Amniotic epithelial cell (primary cell): ENCODE measurements at regions not wholly inside any gene's neighbourhood (a gene's known extent, or its start where the extent isn't known, plus 50 kb on each side); places are given as distances from the start of the nearest gene placed in this dataset.
"Not testable (repeated sequence)": the region's sequence is repeated elsewhere in the genome, so short reads cannot be mapped to it uniquely, and the experiment has no call there.

Source experiments
- DNase-seq: peaks from one replicate; pipeline ENCODE4 v3.0.0-alpha.2; 2010; ENCODE audit warnings: low read depth

DNA sequence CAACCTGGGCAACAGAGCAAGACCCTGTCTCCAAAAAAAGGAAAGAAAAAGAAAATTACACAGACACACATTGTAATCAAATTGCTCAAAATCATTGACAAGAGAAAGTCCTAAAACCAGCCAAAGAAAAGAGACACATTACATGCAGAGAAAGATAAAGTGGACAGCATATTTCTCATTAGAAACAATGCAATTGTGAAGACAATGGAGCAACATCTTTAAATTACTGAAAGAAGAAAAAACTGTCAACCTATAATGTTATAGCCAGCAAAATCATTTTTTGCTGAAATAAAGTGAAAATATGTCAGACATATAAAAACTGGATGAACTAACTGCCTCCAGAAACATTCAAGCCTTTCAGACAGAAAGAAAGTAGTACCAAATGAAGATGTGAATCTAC is 120.6 kb downstream of the TMEM167A start:
- no peak for DNase-seq

DNA sequence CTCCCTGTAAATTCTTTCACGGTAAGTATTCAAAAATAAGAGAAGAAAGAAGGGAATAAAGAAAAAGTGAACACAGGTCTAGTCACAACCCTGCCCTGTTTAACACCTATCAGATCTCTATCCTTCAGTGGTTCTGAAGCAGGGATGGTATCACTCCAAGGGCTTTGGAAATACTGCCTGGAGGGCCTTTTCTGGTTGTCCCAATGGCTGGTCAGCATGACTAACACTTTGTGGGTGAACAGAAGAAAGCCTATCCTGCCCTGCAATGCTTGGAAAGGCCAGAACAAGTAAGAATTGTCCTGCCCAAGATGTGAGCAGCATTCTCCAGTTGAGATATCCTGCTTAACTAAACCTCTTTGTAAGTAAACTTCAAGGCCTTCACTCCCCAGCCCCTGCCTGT is 124.9 kb downstream of the TMEM167A start:
- DNase-seq, result no peak

DNA sequence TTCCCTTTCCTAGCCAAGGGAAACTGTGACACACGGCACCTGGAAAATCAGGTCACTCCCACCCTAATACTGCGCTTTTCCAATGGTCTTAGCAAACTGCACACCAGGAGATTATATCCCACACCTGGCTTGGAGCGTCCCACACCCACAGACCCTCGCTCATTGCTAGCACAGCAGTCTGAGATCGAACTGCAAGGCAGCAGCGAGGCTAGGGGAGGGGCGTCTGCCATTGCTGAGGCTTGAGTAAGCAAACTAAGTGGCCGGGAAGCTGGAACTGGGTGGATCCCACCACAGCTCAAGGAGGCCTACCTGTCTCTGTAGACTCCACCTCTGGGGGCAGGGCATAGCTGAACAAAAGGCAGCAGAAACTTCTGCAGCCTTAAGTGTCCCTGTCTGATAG is 132.9 kb downstream of the TMEM167A start:
- not testable (repeated sequence) for DNase-seq

DNA sequence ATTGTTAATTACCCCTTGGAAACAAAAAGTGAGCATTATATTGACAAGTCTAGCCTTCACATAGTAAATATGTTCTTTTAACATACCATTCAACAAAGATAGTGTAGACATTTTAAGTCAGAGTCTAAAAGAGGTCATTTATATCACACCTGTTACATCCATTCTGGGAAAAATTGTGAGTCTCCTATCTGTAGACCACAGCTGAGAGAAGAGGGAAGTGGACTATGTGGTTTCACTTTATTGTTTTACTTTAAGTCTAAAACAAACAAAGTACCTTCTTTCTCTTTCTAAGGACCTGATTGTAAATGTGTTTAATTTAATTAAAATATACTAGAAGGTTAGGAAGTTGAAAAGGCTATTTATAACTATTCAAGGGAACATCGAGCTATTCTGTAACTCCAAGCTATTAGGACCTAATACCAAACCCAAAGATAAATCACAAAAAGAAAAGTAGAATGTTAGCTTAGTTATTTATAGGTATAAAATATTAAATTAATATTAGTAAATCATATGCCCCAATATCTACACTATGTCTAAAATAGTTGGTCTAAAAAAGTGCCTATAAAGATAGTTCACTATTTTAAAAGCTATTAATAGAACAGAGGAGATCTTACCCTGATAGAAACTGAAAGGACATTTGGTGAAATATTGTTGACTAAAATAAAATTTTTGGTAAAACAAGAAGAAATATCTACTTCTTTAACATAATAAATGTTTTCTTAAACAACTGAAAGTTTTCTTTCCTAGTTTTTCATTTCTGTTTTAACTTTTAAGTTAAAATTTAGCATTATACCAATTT is 134.9 kb downstream of the TMEM167A start:
- no peak for DNase-seq

DNA sequence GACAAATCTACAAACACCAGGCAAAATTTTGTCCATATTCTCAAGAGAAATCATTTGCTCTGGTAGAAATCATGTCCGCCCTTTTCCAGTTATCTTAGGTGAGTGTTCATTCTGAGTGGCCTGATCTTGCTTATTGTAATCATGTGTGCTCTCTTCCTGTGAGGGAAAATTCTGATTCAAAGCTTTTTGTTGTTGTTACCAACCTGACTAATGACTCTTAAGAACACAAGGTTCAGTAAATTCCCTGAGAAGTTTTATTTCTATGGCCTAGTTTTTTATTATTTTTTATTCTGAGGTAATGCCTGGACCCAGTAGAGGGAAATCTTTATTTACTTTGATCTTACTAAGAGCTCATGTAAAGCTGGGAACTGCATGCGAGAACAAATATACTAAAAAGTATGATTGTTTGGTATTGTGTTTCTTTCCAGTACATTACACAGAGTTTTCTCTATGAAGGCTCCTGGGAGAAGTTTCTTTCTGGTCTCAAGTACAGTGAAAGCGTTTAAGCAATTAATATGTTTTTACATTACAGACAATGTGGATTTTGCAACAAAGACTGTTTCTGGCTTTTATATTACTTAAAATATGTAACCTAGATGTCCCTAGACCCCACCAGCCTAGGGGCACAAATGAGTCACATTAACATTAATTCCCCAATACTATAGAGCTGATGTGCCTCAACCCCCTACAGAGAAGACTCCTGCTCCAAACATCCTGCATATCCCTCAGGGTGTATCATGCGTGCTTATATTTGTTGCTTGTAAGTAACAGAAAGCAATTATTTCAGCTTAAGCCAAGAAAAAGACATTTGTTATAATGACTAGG is 138.1 kb downstream of the TMEM167A start:
- DNase-seq, result no peak

DNA sequence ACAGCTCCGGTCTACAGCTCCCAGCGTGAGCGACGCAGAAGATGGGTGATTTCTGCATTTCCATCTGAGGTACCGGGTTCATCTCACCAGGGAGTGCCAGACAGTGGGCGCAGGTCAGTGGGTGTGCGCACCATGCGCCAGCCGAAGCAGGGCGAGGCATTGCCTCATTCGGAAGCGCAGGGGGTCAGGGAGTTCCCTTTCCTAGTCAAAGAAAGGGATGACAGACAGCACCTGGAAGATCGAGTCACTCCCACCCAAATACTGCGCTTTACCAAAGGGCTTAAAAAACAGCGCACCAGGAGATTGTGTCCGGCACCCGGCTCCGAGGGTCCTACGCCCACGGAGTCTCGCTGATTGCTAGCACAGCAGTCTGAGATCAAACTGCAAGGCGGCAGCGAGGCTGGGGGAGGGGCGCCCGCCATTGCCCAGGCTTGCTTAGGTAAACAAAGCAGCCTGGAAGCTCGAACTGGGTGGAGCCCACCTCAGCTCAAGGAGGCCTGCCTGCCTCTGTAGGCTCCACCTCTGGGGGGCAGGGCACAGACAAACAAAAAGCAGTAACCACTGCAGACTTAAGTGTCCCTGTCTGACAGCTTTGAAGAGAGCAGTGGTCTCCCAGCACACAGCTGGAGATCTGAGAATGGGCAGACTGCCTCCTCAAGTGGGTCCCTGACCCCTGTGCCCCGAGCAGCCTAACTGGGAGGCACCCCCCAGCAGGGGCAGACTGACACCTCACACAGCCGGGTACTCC is 144.5 kb downstream of the TMEM167A start:
- not testable (repeated sequence) for DNase-seq

DNA sequence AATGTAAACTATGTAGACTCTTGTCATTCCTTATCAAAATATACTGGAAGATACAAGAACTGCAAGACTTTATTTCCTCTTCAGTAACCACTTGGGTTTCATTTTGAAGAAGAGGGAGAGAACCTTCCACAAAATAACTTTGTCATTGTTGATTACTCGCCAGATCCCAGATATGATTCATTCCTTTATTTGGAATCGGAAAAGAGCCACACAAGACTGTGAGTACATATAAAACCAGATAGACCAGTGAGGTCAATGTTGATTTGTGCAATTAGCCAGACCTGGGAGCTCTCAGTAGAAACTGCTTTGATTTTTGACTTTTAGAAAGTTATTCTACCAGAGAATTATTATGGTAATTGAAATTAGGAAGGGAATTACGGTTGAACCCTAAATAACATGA is 146.1 kb downstream of the TMEM167A start:
- no peak for DNase-seq

DNA sequence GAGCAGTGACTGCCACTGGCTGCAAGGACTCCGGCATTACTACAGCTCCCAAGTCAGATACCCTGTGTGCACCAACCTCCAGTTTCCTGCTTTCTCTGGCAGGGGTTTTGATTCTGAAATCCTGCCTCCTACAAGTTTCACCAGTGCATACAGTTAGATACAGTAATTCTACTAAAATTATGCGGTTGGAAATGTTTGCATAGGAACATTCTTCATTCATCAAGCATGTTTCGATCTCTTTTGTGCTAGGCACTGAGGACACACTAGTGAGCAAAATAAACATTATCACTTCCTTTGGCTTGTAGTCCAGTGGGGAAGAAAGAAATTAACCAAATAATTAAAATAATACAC is 152.2 kb downstream of the TMEM167A start:
- DNase-seq, result peak; percentile 3

DNA sequence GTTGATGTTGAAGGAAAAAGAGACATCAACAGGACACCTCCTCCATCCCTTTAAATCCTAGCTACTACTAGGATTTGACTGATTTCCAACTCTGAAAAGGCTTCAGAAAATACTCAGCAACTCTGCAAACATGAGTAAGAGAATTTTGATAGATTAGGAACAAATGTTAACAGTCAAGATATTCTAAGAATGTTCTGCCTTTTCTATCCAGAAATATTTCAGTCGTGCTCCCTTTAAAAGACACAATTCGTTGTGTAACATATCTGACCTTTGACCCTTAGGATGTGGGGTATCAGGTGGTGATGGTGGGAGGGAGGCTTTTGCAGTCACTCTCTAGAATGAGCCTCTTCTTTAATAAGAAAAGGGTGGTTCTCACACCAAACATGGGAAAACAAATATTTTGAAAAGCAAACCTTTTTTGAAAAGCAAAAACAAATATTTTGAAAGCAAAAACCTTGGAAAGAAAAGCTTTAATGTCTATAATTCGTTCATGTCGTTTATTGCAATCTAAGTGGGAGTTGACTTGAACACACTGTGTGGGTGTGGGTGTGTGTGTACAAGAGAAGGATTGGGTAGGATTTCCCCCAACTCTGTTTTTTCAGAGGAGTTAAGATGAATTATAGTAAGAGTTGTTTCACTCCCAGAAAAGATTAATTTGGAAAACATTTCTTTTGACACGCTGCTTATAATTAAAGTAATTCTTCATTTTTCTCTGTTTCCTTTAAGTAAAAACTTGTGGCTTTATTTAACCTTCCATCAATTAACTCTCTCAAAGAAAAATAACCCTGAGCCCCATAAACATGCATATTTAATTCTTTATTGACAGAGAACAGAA is 152.8 kb downstream of the TMEM167A start:
- peak; percentile 11 for DNase-seq

DNA sequence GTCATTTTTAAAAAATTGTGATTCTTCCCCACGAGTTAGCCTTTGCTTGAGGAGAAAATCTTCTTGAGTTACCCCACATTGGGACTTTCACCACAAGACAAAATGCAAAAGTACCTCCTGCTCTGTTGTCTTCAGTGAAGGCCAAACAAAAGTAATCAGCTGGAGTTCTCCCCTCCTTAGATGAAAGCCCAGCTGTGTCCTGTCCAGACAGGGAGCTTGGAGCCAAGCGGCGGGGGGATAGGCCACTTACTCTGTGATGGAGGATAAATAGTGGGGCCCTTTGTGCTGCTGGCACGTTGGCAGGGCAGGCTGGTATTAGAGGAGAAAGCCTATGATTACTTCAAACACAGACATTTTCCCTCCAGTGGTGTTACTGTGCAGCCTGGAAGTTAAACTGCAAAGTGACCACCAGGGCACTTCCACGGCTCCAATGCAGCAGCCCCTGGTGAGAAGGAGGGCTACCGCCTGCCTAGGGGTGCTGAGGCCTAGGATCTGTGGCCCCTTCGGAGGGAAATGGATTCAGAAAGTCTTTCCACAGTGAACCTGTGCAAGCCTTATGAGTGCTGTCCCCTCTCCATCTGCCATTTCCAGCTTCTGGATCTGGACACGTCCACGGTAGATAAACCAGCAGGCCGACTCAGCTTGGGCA is 155.0 kb downstream of the TMEM167A start:
- DNase-seq, result no peak

DNA sequence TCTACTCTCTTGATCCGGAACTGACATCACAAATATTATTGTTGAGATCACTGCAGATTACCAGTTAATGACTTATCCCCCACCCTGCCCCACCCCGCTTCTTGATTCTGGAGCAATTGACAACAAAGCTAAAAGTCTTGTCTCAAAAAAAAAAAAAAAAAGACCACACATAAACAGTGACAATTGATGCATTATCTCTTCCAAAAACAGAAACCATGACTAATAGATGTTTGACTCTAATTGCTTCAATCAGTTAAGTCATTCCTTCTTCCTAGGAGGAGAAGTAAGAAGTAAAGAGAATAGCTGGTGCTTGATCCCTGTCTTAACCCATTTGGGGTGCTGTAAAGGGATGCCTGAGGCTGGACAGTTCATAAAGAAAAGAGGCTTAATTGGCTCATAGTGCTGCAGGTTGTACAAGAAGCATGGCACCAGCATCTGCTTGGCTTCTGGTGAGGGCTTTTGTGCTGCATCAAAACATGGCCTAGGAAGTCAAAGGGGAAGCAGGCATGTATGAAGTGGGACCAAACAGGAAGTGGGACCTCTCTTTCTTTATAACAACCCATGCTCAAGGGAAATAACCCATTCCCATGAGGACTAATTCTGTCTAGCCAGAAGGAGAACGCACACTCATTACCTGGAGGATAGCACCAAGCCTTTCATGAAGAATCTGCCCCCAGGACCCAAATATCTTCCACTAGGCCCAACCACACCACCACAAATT is 158.7 kb downstream of the TMEM167A start:
- peak; percentile 15 for DNase-seq

DNA sequence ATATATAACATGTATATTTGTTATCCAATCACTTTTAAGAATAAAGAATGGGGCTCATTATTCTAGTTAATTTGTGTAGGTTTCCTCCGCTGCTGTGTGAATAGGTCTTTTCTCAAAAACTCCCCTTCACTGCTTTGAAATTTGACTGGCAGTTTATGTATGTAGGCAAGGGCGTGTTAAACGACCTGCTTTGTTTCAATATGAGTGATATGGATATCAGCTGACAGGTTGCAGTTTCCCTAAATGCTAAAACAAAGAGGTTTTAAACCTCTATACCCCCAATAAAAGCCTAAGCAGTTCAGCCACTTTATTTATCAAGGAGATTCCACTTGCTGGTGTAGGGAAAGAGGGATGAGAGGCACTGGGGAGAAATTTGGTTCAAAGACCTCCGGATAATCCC is 159.6 kb downstream of the TMEM167A start:
- DNase-seq, result no peak

DNA sequence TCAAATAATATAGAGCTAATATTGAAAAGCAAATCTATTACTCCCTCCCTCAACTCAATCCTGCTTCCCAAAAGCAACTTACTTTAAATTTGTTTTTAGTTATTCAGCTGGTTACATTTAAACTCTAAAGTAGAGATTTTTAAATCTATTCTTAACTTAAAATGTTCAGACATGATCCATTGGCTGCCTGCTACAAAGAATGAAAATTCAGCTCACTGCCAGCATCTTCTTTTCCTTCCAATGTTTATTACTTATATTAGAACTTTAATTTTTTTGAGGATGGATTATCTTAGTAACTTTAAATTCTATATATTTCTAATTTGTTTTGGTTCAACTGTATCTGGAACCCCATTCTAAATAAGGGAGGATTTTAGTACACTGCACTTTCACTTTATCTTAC is 163.2 kb downstream of the TMEM167A start:
- no peak for DNase-seq

DNA sequence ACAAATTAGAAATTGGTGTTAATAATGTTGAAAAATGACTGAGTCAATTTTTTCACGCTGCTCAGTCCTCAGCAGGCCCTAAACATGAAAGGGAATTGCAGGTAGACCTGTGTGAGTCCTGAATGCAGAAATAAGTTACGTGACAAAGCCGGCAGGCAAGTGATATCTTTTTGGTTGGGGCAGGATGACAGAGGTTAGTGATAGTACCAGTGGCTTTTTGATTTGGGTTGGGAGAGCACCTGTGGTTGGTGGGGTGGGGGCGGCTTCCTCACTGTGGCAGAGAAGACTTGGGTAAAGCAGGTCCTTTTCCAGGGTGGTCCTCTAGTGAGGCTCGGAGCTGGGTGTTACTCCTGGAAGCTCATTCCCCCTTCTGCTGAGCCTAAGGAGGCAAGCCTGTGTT is 164.7 kb downstream of the TMEM167A start:
- no peak for DNase-seq

DNA sequence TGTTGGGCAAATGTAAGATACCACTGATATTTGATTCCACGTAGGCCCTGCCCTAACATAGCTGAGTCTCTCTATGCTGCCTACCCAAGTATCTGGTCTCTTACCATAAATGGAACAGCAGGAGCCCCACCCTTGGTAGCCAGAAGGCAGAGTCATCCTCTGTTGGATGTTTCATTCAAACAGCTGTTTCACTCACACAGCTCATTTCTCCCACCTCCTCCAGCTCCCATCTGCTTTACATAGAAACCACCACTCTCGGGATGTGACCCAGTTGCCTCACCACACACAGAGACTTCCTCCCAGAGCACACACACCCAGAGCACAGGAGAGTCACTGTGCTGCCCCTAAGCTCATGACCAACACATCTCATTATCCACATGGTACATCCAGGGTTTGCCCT is 165.3 kb downstream of the TMEM167A start:
- no peak for DNase-seq

DNA sequence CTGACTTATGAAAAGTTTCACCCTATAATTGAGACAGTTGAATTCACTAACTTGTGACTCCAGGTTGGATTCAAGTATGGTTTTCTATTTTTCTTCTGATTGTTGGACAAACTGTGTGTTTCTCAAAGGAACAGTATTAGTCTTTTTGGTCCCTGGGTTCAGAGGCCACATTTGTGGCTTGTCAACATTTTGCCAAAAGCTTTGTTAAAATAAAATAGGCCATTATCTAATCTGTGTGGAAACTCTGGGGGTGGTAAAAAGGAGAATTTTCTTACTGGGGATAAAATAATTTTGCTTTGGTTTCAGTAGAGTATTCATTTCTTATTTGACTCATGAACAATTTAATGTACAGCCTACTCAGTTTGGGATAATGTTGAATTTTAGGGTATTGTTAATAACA is 166.3 kb downstream of the TMEM167A start:
- DNase-seq, result no peak

DNA sequence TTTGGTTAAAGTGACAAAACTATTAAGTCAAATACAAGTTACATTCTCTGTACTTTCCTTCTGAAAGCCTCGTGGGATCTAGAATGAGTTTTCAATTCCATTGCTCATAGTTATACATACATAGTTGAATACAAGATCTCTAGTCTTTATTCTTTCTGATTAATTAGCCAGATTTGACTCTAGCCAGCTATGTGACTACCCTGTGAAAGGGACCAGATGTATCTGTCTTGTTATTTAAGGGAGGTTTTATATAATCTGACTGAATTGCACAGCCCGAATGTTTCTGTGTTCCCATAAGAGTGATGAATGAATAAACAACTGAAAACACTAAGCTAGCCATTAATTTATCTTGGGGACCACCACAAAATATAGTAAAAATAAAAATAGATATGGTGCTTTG is 166.7 kb downstream of the TMEM167A start:
- no peak for DNase-seq

DNA sequence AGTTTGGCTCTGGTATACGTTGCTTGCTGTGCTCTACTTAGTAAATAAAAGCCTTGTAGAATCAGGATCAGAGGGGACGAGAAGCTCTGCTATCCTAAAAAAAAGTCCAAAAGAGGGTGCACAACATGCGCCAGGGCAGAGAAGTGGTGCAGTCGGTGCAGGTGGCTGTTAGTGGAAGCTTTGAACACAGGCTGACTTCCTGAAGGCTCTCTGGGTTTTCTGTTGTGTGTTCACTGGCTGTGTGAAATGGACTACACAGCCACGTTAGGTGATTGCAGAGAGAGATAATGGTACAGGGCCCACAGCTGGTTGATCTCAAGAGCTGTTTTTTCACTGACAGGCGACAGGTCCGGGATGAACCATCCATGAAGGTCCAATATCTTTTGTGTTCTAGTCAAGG is 167.4 kb downstream of the TMEM167A start:
- no peak for DNase-seq

DNA sequence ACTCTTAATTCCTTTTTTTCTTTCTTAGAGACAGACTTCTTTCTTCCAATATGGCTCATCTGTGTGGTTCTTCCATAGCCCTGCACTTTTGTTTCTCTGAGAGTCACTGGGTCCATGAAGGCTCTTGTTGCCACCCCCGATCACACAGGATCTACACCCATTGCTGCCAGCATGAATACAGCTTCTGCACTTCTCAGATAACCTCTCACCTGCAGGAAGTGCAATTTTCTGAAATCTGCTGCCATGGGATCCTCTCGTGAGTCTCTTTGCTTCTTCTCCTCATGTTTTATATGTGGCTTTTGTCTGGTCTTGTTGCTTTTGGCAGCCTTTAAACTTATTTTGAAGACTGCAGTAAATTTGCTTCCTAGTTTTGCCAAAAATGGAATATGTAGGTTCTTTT is 171.2 kb downstream of the TMEM167A start:
- no peak for DNase-seq

DNA sequence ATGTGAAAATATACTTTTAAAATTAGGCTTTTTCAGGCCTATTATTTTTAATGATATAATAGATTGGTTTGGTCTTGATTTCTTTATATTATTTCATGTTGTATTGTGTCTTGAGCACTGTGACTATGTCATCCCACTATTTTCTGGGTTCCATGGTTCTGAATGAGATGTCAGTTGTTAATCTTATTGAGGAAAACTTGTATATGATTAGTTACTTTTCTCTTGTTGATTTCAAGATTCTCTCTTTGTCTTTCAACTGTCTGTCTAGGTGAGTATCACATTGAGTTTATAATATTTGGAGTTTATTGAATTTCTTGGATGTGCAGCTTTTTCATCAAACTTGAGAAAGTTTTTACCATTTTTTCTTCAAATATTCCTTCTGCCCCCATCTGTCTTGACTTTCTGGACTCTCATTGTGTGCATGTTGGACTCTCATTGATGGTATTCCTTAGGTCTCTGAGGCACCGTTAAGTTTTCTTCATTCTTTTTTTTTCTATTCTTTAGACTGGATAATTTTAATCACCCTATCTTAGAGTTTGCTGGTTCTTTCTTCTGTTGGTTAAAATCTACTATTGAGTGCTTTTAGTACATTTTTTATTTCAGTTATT is 175.8 kb downstream of the TMEM167A start:
- DNase-seq, result no peak
